ENCODE measurements at regions not wholly inside any gene's neighbourhood (a gene's known extent, or its start where the extent isn't known, plus 50 kb on each side); places are given as distances from the start of the nearest gene placed in this dataset.

- no TSS peak for BruUV-seq (replicated peaks)
- H3K4me3 ChIP-seq (ENCODE audit: low read depth in 2 of 2, low read length in 2 of 2) = no peak overlapping the region
- H3K36me3 ChIP-seq (ENCODE audit: control insufficient read depth, insufficient read depth, low read length) = no peaks in the 10 kb centered on the region
- no peak for DNase-seq (ENCODE audit: low read depth, low spot score)
- in situ Hi-C loops (cut with HindIII; ENCODE audit: low pct_unique_long_range_greater_than_20kb, low sequenced_read_pairs) = no loop called here
- H3K9me3 ChIP-seq (ENCODE audit: control insufficient read depth, insufficient read depth, low read depth, low read length) = no peaks in the 10 kb centered on the region
- H3K27me3 ChIP-seq (ENCODE audit: control insufficient read depth, insufficient read depth, low read length) = no peaks in the 10 kb centered on the region
- ChIA-PET CTCF (no interaction called here), POLR2A (no interaction called here)
- TF ChIP-seq CTCF (IDR thresholded peaks at IDR 0.05) (no peak), REST (IDR thresholded peaks at IDR 0.05; ENCODE audit: insufficient read depth in 1 of 2, low read depth in 2 of 2, low read length in 1 of 2) (no peak), SIN3A (IDR thresholded peaks at IDR 0.05; ENCODE audit: borderline replicate concordance, insufficient read depth, low read depth, low read length) (no peak), TCF7L2 (IDR thresholded peaks at IDR 0.05; ENCODE audit: low read depth, low read length) (no peak), POLR2AphosphoS5 (IDR thresholded peaks at IDR 0.05; ENCODE audit: low read depth, low read length) (no peak)
- H3K4me1 ChIP-seq (ENCODE audit: control insufficient read depth, insufficient read depth, low read length) = no peaks in the 10 kb centered on the region
- ATAC-seq = no peak
- intact Hi-C loops (cut with micrococcal nuclease; ENCODE audit: unreplicated experiment) = no loop called here
- no peak overlapping the region for H3K27ac ChIP-seq (ENCODE audit: low read length)
These were observed 259.7 kb downstream of the SOX2 start for GRCh38 chr3:181971424-181971823.

- no TSS peak for BruUV-seq (replicated peaks)
- CTCF ChIA-PET = no interaction called here
These were observed 262.5 kb downstream of the SOX2 start for GRCh38 chr3:181974198-181974597.

More at GRCh38 chr3:181974198-181974597, 262.5 kb downstream of the SOX2 start:
- no peak for DNase-seq (ENCODE audit: low read depth, low spot score)
- Histone ChIP-seq H3K9me3 (ENCODE audit: control insufficient read depth, insufficient read depth, low read depth, low read length) (no peaks in the 10 kb centered on the region), H3K4me3 (ENCODE audit: low read depth in 2 of 2, low read length in 2 of 2) (no peak overlapping the region), H3K36me3 (ENCODE audit: control insufficient read depth, insufficient read depth, low read length) (no peaks in the 10 kb centered on the region), H3K27ac (ENCODE audit: low read length) (no peak overlapping the region), H3K4me1 (ENCODE audit: control insufficient read depth, insufficient read depth, low read length) (no peaks in the 10 kb centered on the region), H3K27me3 (ENCODE audit: control insufficient read depth, insufficient read depth, low read length) (no peaks in the 10 kb centered on the region)
- in situ Hi-C loops (cut with HindIII; ENCODE audit: low pct_unique_long_range_greater_than_20kb, low sequenced_read_pairs) (no loop called here), intact Hi-C loops (cut with micrococcal nuclease; ENCODE audit: unreplicated experiment) (no loop called here)
- no peak for TF ChIP-seq TCF7L2 (IDR thresholded peaks at IDR 0.05; ENCODE audit: low read depth, low read length)
- no peak for TF ChIP-seq SIN3A (IDR thresholded peaks at IDR 0.05; ENCODE audit: borderline replicate concordance, insufficient read depth, low read depth, low read length)
- no peak for TF ChIP-seq CTCF (IDR thresholded peaks at IDR 0.05)
- no peak for TF ChIP-seq POLR2AphosphoS5 (IDR thresholded peaks at IDR 0.05; ENCODE audit: low read depth, low read length)
- TF ChIP-seq REST (IDR thresholded peaks at IDR 0.05; ENCODE audit: insufficient read depth in 1 of 2, low read depth in 2 of 2, low read length in 1 of 2) = no peak
- POLR2A ChIA-PET = no interaction called here
- ATAC-seq = no peak

Measured in Panc1 (cell line).